ENCODE measurements at regions not wholly inside any gene's neighbourhood (a gene's known extent, or its start where the extent isn't known, plus 50 kb on each side); places are given as distances from the start of the nearest gene placed in this dataset.

DNA sequence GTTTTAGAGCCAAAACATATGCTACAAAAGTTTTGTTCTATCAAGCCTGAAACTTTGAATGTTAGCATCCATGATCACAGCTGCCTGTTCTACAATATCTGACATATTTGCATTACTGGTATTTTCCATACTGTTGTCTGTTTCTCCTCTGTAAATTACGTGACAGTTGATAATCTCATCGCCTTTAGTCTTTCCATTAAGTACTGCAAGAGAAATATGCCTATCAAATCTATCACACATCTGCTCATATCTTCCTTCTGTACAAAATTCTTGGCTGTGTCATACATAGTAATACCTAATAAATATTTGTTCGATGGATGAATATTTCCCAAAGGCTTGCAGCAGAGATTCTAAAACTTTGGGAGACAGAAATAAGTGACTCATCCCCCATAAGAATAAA is 717.3 kb downstream of the OTOL1 start:
- DNase-seq, result no peak

GRCh38 chr3:162217647-162218046 is 721.0 kb downstream of the OTOL1 start:
- no peak for DNase-seq

GRCh38 chr3:162218479-162218878 is 721.9 kb downstream of the OTOL1 start:
- no peak for DNase-seq

DNA sequence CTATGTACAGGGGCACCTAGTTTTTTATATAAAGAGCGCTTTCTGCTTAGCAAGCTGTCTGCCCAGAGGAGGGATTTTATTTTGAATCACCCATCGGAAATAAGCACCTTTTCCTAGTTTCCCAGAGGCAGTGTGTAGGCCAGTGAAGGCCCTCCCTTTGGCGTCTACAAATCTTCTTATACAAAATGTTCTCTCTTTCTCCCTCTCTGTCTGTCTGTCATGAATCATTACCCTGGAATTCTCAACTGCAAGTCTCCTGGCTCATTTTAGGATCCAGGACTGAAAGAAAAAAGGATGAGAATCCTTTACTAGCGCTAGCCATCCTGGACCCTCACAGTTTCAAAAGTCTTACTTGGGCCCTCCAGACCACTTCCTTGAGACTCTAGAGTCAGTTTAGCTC is 728.1 kb downstream of the OTOL1 start:
- no peak for DNase-seq

GRCh38 chr3:162236949-162237348 is 740.3 kb downstream of the OTOL1 start:
- DNase-seq, result no peak

GRCh38 chr3:162250782-162251181 is 754.2 kb downstream of the OTOL1 start:
- no peak for DNase-seq

DNA sequence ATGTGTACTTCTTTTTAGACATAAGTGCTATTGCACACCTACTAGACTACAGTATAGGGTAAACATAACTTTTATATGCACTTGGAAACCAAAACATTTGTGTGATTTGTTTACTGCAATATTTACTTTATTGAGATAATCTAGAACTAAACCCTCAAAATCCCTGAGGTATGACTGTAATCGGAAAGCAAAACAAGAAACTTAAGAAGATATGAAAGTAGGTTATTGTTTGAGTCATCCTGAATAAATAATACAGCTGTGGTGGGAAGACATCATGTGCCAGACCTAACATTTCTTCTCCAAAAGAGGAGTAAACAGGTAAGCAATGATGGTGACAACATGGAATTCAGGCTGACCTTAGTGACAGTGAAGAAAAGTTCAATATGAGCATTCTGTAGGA is 765.5 kb downstream of the OTOL1 start:
- DNase-seq, result no peak

- no peak for DNase-seq
These were observed 767.0 kb downstream of the OTOL1 start for GRCh38 chr3:162263596-162263995.

- no peak for DNase-seq
These were observed 773.2 kb downstream of the OTOL1 start for GRCh38 chr3:162269636-162270458.

DNA sequence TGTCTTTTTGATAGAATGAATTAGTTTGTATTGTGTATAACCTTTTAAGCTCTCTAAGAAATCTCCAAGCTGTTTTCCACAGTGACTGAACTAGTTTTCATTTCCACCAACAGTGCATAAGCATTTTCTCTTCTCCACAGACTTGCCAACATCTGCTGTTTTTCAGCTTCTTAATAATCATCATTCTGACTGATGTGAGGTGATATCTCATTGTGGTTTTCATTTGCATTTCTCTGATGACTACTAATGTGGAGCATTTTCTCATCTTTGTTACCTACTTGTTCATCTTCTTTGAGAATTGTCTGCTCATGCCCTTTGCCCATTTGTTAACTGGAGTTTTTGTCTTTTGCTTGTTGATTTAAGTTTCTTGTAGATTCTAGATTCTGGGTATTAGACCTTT is 777.5 kb downstream of the OTOL1 start:
- no peak for DNase-seq

DNA sequence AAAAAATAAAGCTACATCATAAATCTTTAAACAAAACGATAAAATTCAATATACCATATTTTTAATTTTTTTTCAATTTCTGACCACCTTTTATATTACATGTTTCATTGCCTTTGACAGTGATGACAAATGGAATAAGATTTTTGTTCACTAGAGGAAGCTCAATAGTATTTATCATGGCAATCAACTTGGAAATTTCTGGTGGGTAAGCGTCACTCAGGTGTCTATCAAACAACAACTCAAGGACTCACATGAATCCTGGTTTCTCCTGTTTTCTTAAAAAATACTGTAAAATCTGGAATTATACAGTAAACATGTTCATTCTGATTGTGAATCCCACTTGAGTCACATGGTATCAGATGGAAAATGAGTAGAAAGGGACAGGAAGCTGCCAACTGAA is 782.2 kb downstream of the OTOL1 start:
- DNase-seq, result no peak

DNA sequence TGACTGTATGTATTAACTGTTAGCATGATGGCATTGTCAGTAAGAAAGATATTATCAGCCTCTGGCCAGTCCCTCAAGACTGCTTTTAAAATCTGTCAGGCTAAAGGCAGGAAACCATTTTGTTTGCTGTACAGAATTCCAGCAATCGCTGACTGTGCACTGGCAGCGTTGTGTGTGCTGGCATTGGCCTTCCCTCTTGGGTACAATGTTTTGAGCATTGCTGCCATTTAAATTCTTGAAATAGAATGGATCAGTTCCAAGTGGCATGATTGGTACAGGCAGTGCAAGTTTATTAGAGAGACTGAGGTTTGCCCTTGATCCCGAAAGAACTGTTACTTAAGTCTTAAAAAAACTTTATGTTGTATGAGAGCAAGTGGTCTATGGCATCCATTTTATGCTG is 788.7 kb downstream of the OTOL1 start:
- no peak for DNase-seq

GRCh38 chr3:162287600-162287999 is 791.0 kb downstream of the OTOL1 start:
- DNase-seq, result no peak

GRCh38 chr3:162292409-162292808 is 795.8 kb downstream of the OTOL1 start:
- no peak for DNase-seq

DNA sequence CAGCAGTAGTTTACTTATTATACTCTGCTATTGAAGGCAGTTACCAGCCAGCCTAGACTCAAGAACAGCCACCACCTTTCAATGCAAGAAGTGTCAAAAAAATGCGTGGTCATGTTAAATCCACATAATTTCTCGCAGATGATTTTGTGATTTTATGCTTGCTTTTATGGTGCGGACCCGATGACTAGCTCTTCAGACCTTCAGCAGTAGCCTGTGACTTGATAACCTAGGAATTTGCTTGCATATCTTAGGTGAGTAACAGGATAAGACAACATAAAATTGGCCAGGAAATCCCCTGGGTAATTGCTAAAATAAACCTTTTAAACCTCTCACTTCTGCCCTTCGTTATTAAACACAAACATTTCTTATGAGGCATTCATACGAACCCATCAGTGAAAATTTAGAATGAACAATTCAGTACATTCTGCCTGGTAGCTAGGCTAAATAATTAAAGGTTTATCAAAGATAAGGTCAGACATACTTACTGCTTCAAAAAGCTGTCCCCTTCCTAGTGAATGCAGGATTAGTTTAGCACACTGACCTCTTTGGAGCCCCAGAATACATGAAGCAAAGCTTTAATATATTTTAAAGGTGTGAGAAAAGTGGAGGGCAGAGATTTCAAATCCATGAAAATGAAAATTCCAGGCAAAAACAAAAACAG is 798.8 kb downstream of the OTOL1 start:
- DNase-seq, result no peak

- DNase-seq, result no peak
These were observed 806.5 kb downstream of the OTOL1 start for GRCh38 chr3:162302983-162303624.

DNA sequence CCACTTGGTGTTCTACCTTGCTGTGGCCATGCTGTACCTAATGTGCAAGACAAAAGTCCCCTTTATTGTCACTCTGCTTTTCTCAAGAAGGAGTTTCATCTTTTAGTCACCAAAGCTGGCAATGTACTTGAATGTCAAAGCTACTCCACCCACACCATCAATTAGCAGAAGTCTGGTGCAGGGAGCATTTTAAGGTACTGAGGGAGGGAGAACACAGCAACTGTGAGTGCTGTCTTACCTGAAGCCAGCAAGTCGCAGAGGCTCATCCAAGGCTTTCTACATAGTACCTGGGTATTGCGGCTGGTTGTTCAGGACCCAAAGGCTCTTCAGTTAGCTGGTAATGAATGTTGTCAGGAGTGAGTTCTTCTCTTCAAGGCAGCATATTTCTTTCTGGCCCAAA is 820.4 kb downstream of the OTOL1 start:
- no peak for DNase-seq

GRCh38 chr3:162328649-162329048 is 832.0 kb downstream of the OTOL1 start:
- DNase-seq, result no peak

DNA sequence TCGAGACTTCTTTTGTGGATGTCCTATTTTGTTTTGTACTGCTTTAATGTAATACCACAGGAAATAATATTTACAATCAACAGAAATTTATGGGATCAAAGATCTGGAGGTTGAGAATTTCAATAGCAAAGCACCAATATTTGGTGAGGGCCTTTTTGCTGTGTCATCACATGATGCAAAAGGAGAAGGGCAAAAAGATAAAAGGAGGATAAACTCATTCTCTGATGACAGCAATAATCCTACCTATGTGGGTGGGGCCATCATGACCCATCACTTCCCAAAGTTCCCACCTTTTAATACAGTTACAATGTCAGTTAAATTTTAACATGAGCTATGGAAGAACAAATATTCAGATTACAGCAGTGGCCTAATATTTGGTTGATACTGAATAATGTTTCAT is 832.9 kb downstream of the OTOL1 start:
- no peak for DNase-seq

GRCh38 chr3:162332344-162332743 is 835.7 kb downstream of the OTOL1 start:
- DNase-seq, result no peak

DNA sequence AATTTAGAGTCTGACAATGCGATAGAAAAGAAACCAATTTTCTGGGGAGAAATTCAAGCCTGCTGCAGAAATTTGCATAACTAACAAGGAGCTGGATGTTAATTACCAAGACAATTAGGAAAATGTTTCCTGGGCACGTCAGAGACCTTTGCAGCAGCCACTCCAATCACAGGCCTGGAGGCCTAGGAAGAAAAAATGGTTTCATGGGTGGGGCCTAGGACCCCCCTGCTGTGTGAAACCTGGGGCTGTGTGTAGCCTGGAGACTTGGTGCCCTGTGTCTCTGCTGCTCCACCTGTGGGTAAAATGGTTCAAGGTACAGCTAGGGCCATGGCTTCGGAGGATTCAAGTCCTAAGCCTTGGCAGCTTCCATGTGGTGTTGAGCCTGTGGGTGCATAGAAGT is 837.9 kb downstream of the OTOL1 start:
- DNase-seq, result no peak

- no peak for DNase-seq
These were observed 841.0 kb downstream of the OTOL1 start for GRCh38 chr3:162337630-162338029.

- DNase-seq, result no peak
These were observed 841.9 kb downstream of the OTOL1 start for GRCh38 chr3:162338514-162338913.

- DNase-seq, result no peak
These were observed 852.3 kb downstream of the OTOL1 start for GRCh38 chr3:162348912-162349311.

All from stimulated activated naive CD4-positive, alpha-beta T cell (primary cell).